ACC112 (cell line): ENCODE measurements at regions not wholly inside any gene's neighbourhood (a gene's known extent, or its start where the extent isn't known, plus 50 kb on each side); places are given as distances from the start of the nearest gene placed in this dataset.
"Not testable (repeated sequence)": the region's sequence is repeated elsewhere in the genome, so short reads cannot be mapped to it uniquely, and the experiment has no call there.

Experiments
- H2AFZ ChIP-seq: fragments of 200-600 bp; sonication (generic); one replicate; pipeline ENCODE4 v1.6.0; 2017; ENCODE audit warnings: antibody characterized with exemption, low read length; ENCODE audit not compliant: unreplicated experiment
- H3K27ac ChIP-seq: fragments of 200-600 bp; sonication (generic); 2 replicates; pipeline ENCODE4 v1.5.1; 2014; ENCODE audit warnings: low read depth, mild to moderate bottlenecking, antibody characterized with exemption, low read length, moderate library complexity
- H3K27me3 ChIP-seq: fragments of 200-600 bp; sonication (generic); 2 replicates; pipeline ENCODE4 v1.6.1; 2014; ENCODE audit warnings: mild to moderate bottlenecking, antibody characterized with exemption, low read length, moderate library complexity, mixed read lengths; ENCODE audit not compliant: insufficient read depth
- H3K36me3 ChIP-seq: fragments of 200-600 bp; sonication (generic); 2 replicates; pipeline ENCODE4 v1.6.1; 2016; ENCODE audit warnings: mild to moderate bottlenecking, antibody characterized with exemption, low read length, moderate library complexity, mixed read lengths; ENCODE audit not compliant: insufficient read depth
- H3K4me1 ChIP-seq: fragments of 200-600 bp; sonication (generic); one replicate; pipeline ENCODE4 v1.6.1; 2016; ENCODE audit warnings: low read length, mixed read lengths; ENCODE audit not compliant: insufficient read depth, unreplicated experiment, control insufficient read depth
- H3K4me3 ChIP-seq: fragments of 200-600 bp; sonication (generic); 2 replicates; pipeline ENCODE4 v1.5.1; 2014; ENCODE audit warnings: mild to moderate bottlenecking, low read depth, low read length
- H3K79me2 ChIP-seq: fragments of 200-600 bp; sonication (generic); one replicate; pipeline ENCODE4 v1.6.0; 2016; ENCODE audit warnings: low read length; ENCODE audit not compliant: control insufficient read depth, unreplicated experiment, insufficient read depth

- Histone ChIP-seq H2AFZ (no peak overlapping the region), H3K27me3 (no peaks in the 10 kb centered on the region), H3K79me2 (no peaks in the 10 kb centered on the region), H3K4me1 (no peaks in the 10 kb centered on the region), H3K4me3 (no peak overlapping the region), H3K36me3 (no peaks in the 10 kb centered on the region), H3K27ac (no peak overlapping the region)
These were observed 828.8 kb downstream of the TMTC2 start for GRCh38 chr12:83515306-83516026.

GRCh38 chr12:83514372-83514771, 827.7 kb downstream of the TMTC2 start:
- Histone ChIP-seq H3K79me2 (no peaks in the 10 kb centered on the region), H3K27ac (no peak overlapping the region), H3K36me3 (no peaks in the 10 kb centered on the region), H3K4me3 (no peak overlapping the region), H3K4me1 (no peaks in the 10 kb centered on the region), H3K27me3 (no peaks in the 10 kb centered on the region), H2AFZ (no peak overlapping the region)

GRCh38 chr12:83506841-83507240, 820.1 kb downstream of the TMTC2 start:
- no peak overlapping the region for H3K4me3 ChIP-seq
- no peak overlapping the region for H3K27ac ChIP-seq
- no peaks in the 10 kb centered on the region for H3K4me1 ChIP-seq
- H2AFZ ChIP-seq: no peak overlapping the region
- no peaks in the 10 kb centered on the region for H3K27me3 ChIP-seq
- H3K36me3 ChIP-seq: no peaks in the 10 kb centered on the region
- H3K79me2 ChIP-seq: no peaks in the 10 kb centered on the region

GRCh38 chr12:83505586-83505985, 818.9 kb downstream of the TMTC2 start:
- Histone ChIP-seq H3K79me2 (no peaks in the 10 kb centered on the region), H3K4me1 (no peaks in the 10 kb centered on the region), H3K27ac (no peak overlapping the region), H3K4me3 (no peak overlapping the region), H2AFZ (no peak overlapping the region), H3K36me3 (no peaks in the 10 kb centered on the region), H3K27me3 (no peaks in the 10 kb centered on the region)

GRCh38 chr12:83499894-83500293, 813.2 kb downstream of the TMTC2 start:
- not testable (repeated sequence) for H3K4me3 ChIP-seq, H3K27me3 ChIP-seq, H3K27ac ChIP-seq, H3K36me3 ChIP-seq, H3K79me2 ChIP-seq, H2AFZ ChIP-seq, H3K4me1 ChIP-seq

GRCh38 chr12:83477696-83478095, 791.0 kb downstream of the TMTC2 start:
- H3K27ac ChIP-seq: no peak overlapping the region
- H3K27me3 ChIP-seq: no peaks in the 10 kb centered on the region
- H2AFZ ChIP-seq: no peak overlapping the region
- H3K79me2 ChIP-seq: no peaks in the 10 kb centered on the region
- no peaks in the 10 kb centered on the region for H3K4me1 ChIP-seq
- H3K36me3 ChIP-seq: no peaks in the 10 kb centered on the region
- H3K4me3 ChIP-seq: no peak overlapping the region

- H3K4me1 ChIP-seq: no peaks in the 10 kb centered on the region
- H3K36me3 ChIP-seq: no peaks in the 10 kb centered on the region
- H2AFZ ChIP-seq: no peak overlapping the region
- H3K4me3 ChIP-seq: no peak overlapping the region
- H3K27me3 ChIP-seq: no peaks in the 10 kb centered on the region
- H3K27ac ChIP-seq: no peak overlapping the region
- no peaks in the 10 kb centered on the region for H3K79me2 ChIP-seq
These were observed 790.3 kb downstream of the TMTC2 start for GRCh38 chr12:83476695-83477690.

- no peaks in the 10 kb centered on the region for H3K79me2 ChIP-seq
- H3K4me3 ChIP-seq: no peak overlapping the region
- H2AFZ ChIP-seq: no peak overlapping the region
- no peak overlapping the region for H3K27ac ChIP-seq
- no peaks in the 10 kb centered on the region for H3K4me1 ChIP-seq
- no peaks in the 10 kb centered on the region for H3K36me3 ChIP-seq
- H3K27me3 ChIP-seq: no peaks in the 10 kb centered on the region
These were observed 789.3 kb downstream of the TMTC2 start for GRCh38 chr12:83476006-83476405.

- Histone ChIP-seq H3K27ac (no peak overlapping the region), H3K36me3 (no peaks in the 10 kb centered on the region), H3K4me1 (no peaks in the 10 kb centered on the region), H3K79me2 (no peaks in the 10 kb centered on the region), H3K27me3 (no peaks in the 10 kb centered on the region), H2AFZ (no peak overlapping the region), H3K4me3 (no peak overlapping the region)
These were observed 787.7 kb downstream of the TMTC2 start for GRCh38 chr12:83474369-83474768.

GRCh38 chr12:83473408-83474095, 786.8 kb downstream of the TMTC2 start:
- no peaks in the 10 kb centered on the region for H3K79me2 ChIP-seq
- H3K27me3 ChIP-seq: no peaks in the 10 kb centered on the region
- no peaks in the 10 kb centered on the region for H3K4me1 ChIP-seq
- H3K4me3 ChIP-seq: no peak overlapping the region
- H2AFZ ChIP-seq: no peak overlapping the region
- H3K36me3 ChIP-seq: no peaks in the 10 kb centered on the region
- H3K27ac ChIP-seq: no peak overlapping the region
